SK-N-MC (cell line): ENCODE measurements at regions not wholly inside any gene's neighbourhood (a gene's known extent, or its start where the extent isn't known, plus 50 kb on each side); places are given as distances from the start of the nearest gene placed in this dataset.

Experiments
- DNase-seq: peaks from one replicate; pipeline ENCODE4 v3.0.0-alpha.2; 2011; ENCODE audit warnings: low read depth, low spot score
- H3K27ac ChIP-seq: fragments of 200-600 bp; sonication (generic); 2 replicates; pipeline ENCODE4 v1.5.1; 2016; ENCODE audit warnings: mixed run types
- H3K36me3 ChIP-seq: fragments of 200-600 bp; sonication (generic); 2 replicates; pipeline ENCODE4 v1.6.1; 2017; ENCODE audit warnings: antibody characterized with exemption, low read length, mixed read lengths; ENCODE audit not compliant: insufficient read depth
- H3K4me3 ChIP-seq: fragments of 200-600 bp; sonication (generic); 2 replicates; pipeline ENCODE4 v1.5.1; 2016
- H3K9ac ChIP-seq: fragments of 200-600 bp; sonication (generic); 2 replicates; pipeline ENCODE4 v1.8.0; 2017; ENCODE audit warnings: mixed run types, mixed read lengths; ENCODE audit not compliant: insufficient read length
- H3K9me3 ChIP-seq: fragments of 200-600 bp; sonication (generic); 2 replicates; pipeline ENCODE4 v1.6.1; 2017; ENCODE audit warnings: low read depth, mild to moderate bottlenecking, antibody characterized with exemption, low read length, moderate library complexity, mixed read lengths
- EZH2 ChIP-seq: fragments of 200-600 bp; sonication (generic); IDR thresholded peaks from one replicate; pipeline ENCODE4 v1.6.1; 2017; ENCODE audit warnings: antibody characterized with exemption
- FOXP2 ChIP-seq: optimal IDR thresholded peaks from 2 replicates; pipeline ENCODE3; 2011; ENCODE audit warnings: mild to moderate bottlenecking, moderate library complexity; ENCODE audit not compliant: insufficient read depth; ENCODE audit errors: extremely low read length, control extremely low read depth
- POLR2AphosphoS5 ChIP-seq: IDR thresholded peaks from 2 replicates; pipeline ENCODE4 v1.6.1; 2012; ENCODE audit warnings: mild to moderate bottlenecking, low read depth, low read length, borderline replicate concordance

- no peak for TF ChIP-seq EZH2
- no peaks in the 10 kb centered on the region for H3K36me3 ChIP-seq
- DNase-seq, result no peak
- no peak overlapping the region for H3K9ac ChIP-seq
- no peak overlapping the region for H3K4me3 ChIP-seq
- H3K27ac ChIP-seq, result no peak overlapping the region
- no peaks in the 10 kb centered on the region for H3K9me3 ChIP-seq
These were observed 407.6 kb downstream of the COL12A1 start for GRCh38 chr6:74798302-74798701.

- no peak for DNase-seq
These were observed 420.6 kb downstream of the COL12A1 start for GRCh38 chr6:74785236-74785635.

GRCh38 chr6:74782346-74782745 is 423.5 kb downstream of the COL12A1 start:
- no peak overlapping the region for H3K4me3 ChIP-seq
- TF ChIP-seq EZH2 (no peak), FOXP2 (no peak), POLR2AphosphoS5 (no peak)
- no peaks in the 10 kb centered on the region for H3K36me3 ChIP-seq
- H3K9ac ChIP-seq, result no peak overlapping the region
- no peak for DNase-seq
- no peaks in the 10 kb centered on the region for H3K9me3 ChIP-seq
- no peak overlapping the region for H3K27ac ChIP-seq

More at GRCh38 chr6:74785236-74785635, 420.6 kb downstream of the COL12A1 start:
- Histone ChIP-seq H3K27ac (no peak overlapping the region), H3K9me3 (no peaks in the 10 kb centered on the region), H3K9ac (no peak overlapping the region), H3K4me3 (no peak overlapping the region), H3K36me3 (no peaks in the 10 kb centered on the region)
- TF ChIP-seq POLR2AphosphoS5, result no peak
- no peak for TF ChIP-seq FOXP2
- no peak for TF ChIP-seq EZH2

GRCh38 chr6:74780831-74781230 is 425.0 kb downstream of the COL12A1 start:
- Histone ChIP-seq H3K36me3 (no peaks in the 10 kb centered on the region), H3K4me3 (no peak overlapping the region), H3K27ac (no peak overlapping the region), H3K9ac (no peak overlapping the region), H3K9me3 (no peaks in the 10 kb centered on the region)
- no peak for DNase-seq
- no peak for TF ChIP-seq POLR2AphosphoS5

- H3K36me3 ChIP-seq, result no peaks in the 10 kb centered on the region
- no peaks in the 10 kb centered on the region for H3K9me3 ChIP-seq
- TF ChIP-seq EZH2 (no peak), FOXP2 (no peak), POLR2AphosphoS5 (no peak)
- no peak overlapping the region for H3K9ac ChIP-seq
- H3K27ac ChIP-seq, result no peak overlapping the region
- DNase-seq, result no peak
- no peak overlapping the region for H3K4me3 ChIP-seq
These were observed 437.1 kb downstream of the COL12A1 start for GRCh38 chr6:74768738-74769137.

GRCh38 chr6:74768120-74768519 is 437.7 kb downstream of the COL12A1 start:
- no peak for TF ChIP-seq POLR2AphosphoS5
- no peak for TF ChIP-seq EZH2
- no peak for TF ChIP-seq FOXP2
- no peak for DNase-seq
- no peaks in the 10 kb centered on the region for H3K36me3 ChIP-seq

GRCh38 chr6:74765486-74765885 is 440.4 kb downstream of the COL12A1 start:
- Histone ChIP-seq H3K36me3 (no peaks in the 10 kb centered on the region), H3K9ac (no peak overlapping the region), H3K4me3 (no peak overlapping the region), H3K27ac (no peak overlapping the region), H3K9me3 (no peaks in the 10 kb centered on the region)
- no peak for DNase-seq
- TF ChIP-seq FOXP2, result no peak
- TF ChIP-seq POLR2AphosphoS5, result no peak
- TF ChIP-seq EZH2, result no peak

More at GRCh38 chr6:74768120-74768519, 437.7 kb downstream of the COL12A1 start:
- Histone ChIP-seq H3K9me3 (no peaks in the 10 kb centered on the region), H3K9ac (no peak overlapping the region), H3K4me3 (no peak overlapping the region), H3K27ac (no peak overlapping the region)

- Histone ChIP-seq H3K36me3 (no peaks in the 10 kb centered on the region), H3K9ac (no peak overlapping the region), H3K27ac (no peak overlapping the region), H3K4me3 (no peak overlapping the region), H3K9me3 (no peaks in the 10 kb centered on the region)
- TF ChIP-seq EZH2, result no peak
- TF ChIP-seq FOXP2, result no peak
- no peak for TF ChIP-seq POLR2AphosphoS5
- no peak for DNase-seq
These were observed 441.4 kb downstream of the COL12A1 start for GRCh38 chr6:74764486-74764885.

GRCh38 chr6:74762841-74763240 is 443.0 kb downstream of the COL12A1 start:
- no peaks in the 10 kb centered on the region for H3K36me3 ChIP-seq
- H3K4me3 ChIP-seq, result no peak overlapping the region
- TF ChIP-seq FOXP2 (no peak), POLR2AphosphoS5 (no peak), EZH2 (no peak)
- no peak overlapping the region for H3K27ac ChIP-seq
- H3K9me3 ChIP-seq, result no peaks in the 10 kb centered on the region
- no peak overlapping the region for H3K9ac ChIP-seq
- DNase-seq, result no peak
